Activated CD4-positive, alpha-beta T cell treated with anti-CD3 and anti-CD28 coated beads, Interleukin-2, amount 50 U/mL, for 4 hours (primary cell): ENCODE measurements at regions not wholly inside any gene's neighbourhood (a gene's known extent, or its start where the extent isn't known, plus 50 kb on each side); places are given as distances from the start of the nearest gene placed in this dataset.

Experiments used
- DNase-seq, 2 experiments: peaks; one replicate each; pipeline ENCODE4 v3.0.0-alpha.2; 2020

- DNase-seq, result no peak
These were observed 53.7 kb upstream of the DOCK1 start for GRCh38 chr10:126851414-126852108.

- DNase-seq, result no peak
These were observed 50.3 kb upstream of the DOCK1 start for GRCh38 chr10:126854726-126855495.
